HepG2 (cell line): ENCODE measurements at regions not wholly inside any gene's neighbourhood (a gene's known extent, or its start where the extent isn't known, plus 50 kb on each side); places are given as distances from the start of the nearest gene placed in this dataset.

Experiments used
- ATAC-seq: fragments of 200-7000 bp; cut with Tn5 transposase; 3 replicates; pipeline ENCODE4 v1.9.1; 2020; ENCODE audit warnings: mild to moderate bottlenecking, moderate library complexity
- BruUV-seq: library from RNA; stranded (reverse); fragments of 400-500 nt; replicated peaks from 2 replicates; lab custom pipeline; 2021; lab: Mats Ljungman, UMichigan
- CTCF ChIA-PET: fragments of 300-600 bp; formaldehyde crosslinking; extraction: SDS; loops from one replicate; lab custom pipeline; 2021; ENCODE audit warnings: low total read pairs, inconsistent platforms, low intra/inter-chr PET ratio; lab: Yijun Ruan, JAX
- POLR2A ChIA-PET: fragments of 350-600 bp; sonication (Branson Sonifier 250); formaldehyde crosslinking; loops from one replicate; lab custom pipeline; 2020; ENCODE audit warnings: antibody characterized with exemption, inconsistent platforms; lab: Yijun Ruan, JAX
- DNase-seq: peaks from one replicate; pipeline ENCODE4 v3.0.0-alpha.2; 2015; ENCODE audit warnings: low spot score
- FAIRE-seq: peaks from 3 replicates; lab custom pipeline; 2011; peaks lifted over from hg19 to GRCh38; lab: Jason Lieb, UNC
- H2AFZ ChIP-seq: one replicate; pipeline ENCODE4 v1.6.1; 2011; ENCODE audit warnings: low read length, inconsistent platforms
- H3K27ac ChIP-seq: fragments of 300-600 bp; 3 replicates; pipeline ENCODE4 v1.8.0; 2011; ENCODE audit warnings: mixed run types, mild to moderate bottlenecking, mixed read lengths, low read length, inconsistent platforms; ENCODE audit not compliant: insufficient read depth; ENCODE audit errors: extremely low read length
- H3K27me3 ChIP-seq, 2 experiments: fragments of 200-600 bp in 1 of 2; 2 replicates in 1 of 2; 3 replicates in 1 of 2; pipeline versions ENCODE4 v1.6.0 to v1.8.0; 2011; ENCODE audit warnings: low read length in 2 of 2, mild to moderate bottlenecking in 2 of 2, moderate library complexity in 2 of 2, inconsistent platforms in 1 of 2; ENCODE audit not compliant: insufficient read depth in 2 of 2, control insufficient read depth in 1 of 2
- H3K36me3 ChIP-seq, 2 experiments: fragments of 200-600 bp in 1 of 2; replicated peaks in 1 of 2; 2 replicates in 1 of 2; 3 replicates in 1 of 2; pipeline versions ENCODE4 v1.5.1 to v1.8.0; 2011; ENCODE audit warnings: low read length in 2 of 2, inconsistent platforms in 1 of 2; ENCODE audit not compliant: insufficient read depth in 2 of 2, control insufficient read depth in 1 of 2
- H3K4me1 ChIP-seq: 2 replicates; pipeline ENCODE4 v1.5.1; 2012; ENCODE audit warnings: low read length, inconsistent platforms; ENCODE audit not compliant: insufficient read depth
- H3K4me2 ChIP-seq: 2 replicates; pipeline ENCODE4 v1.6.0; 2011; ENCODE audit warnings: low read depth, low read length, inconsistent platforms
- H3K4me3 ChIP-seq, 3 experiments: fragments of 200-600 bp in 1 of 3; sonication (generic), shearing (Covaris generic) in 1 of 3; replicated peaks in 1 of 3; 2 replicates each; pipeline ENCODE4 v1.5.1; 2011 to 2016; ENCODE audit warnings: low read length in 3 of 3, inconsistent platforms in 2 of 3, low read depth in 2 of 3, mild to moderate bottlenecking in 2 of 3, control low read depth in 1 of 3, mixed read lengths in 1 of 3; ENCODE audit not compliant: insufficient read depth in 1 of 3
- H3K79me2 ChIP-seq: one replicate; pipeline ENCODE4 v1.6.1; 2011; ENCODE audit warnings: low read length, inconsistent platforms; ENCODE audit not compliant: insufficient read depth
- H3K9ac ChIP-seq: 2 replicates; pipeline ENCODE4 v1.6.0; 2011; ENCODE audit warnings: mild to moderate bottlenecking, low read depth, low read length, inconsistent platforms; ENCODE audit not compliant: insufficient read depth
- H3K9me3 ChIP-seq: 2 replicates; pipeline ENCODE4 v1.5.1; 2012; ENCODE audit warnings: mild to moderate bottlenecking, low read length
- H4K20me1 ChIP-seq: 2 replicates; pipeline ENCODE4 v1.6.0; 2011; ENCODE audit warnings: inconsistent platforms, mild to moderate bottlenecking, low read length, moderate library complexity; ENCODE audit not compliant: insufficient read depth
- AGO2 ChIP-seq: fragments of 200-400 bp; formaldehyde crosslinking; optimal IDR thresholded peaks from 2 replicates; pipeline ENCODE3; 2017; ENCODE audit warnings: mild to moderate bottlenecking, low read depth, low read length, moderate library complexity
- ATF3 ChIP-seq: sonication (generic); formaldehyde crosslinking; IDR thresholded peaks from 2 replicates; pipeline ENCODE4 v1.4.0; 2020; ENCODE audit warnings: missing genetic modification reagents
- GTF2F1 ChIP-seq: fragments of 150-350 bp; IDR thresholded peaks from 2 replicates; pipeline ENCODE4 v1.6.1; 2014; ENCODE audit warnings: low read length
- HNRNPK ChIP-seq: fragments of 200-400 bp; formaldehyde crosslinking; IDR thresholded peaks from 2 replicates; pipeline ENCODE4 v1.6.1; 2018; ENCODE audit warnings: low read length, low read depth, moderate library complexity, mild to moderate bottlenecking; ENCODE audit not compliant: poor library complexity, severe bottlenecking
- LCORL ChIP-seq, 2 experiments: fragments of 450-650 bp in 1 of 2; sonication (generic) in 1 of 2; formaldehyde crosslinking in 1 of 2; IDR thresholded peaks; 2 replicates each; pipeline versions ENCODE4 v1.5.0 to v1.6.1; 2017 to 2020; ENCODE audit warnings: antibody characterized with exemption in 1 of 2, missing genetic modification reagents in 1 of 2
- RAD21 ChIP-seq: fragments of 450-650 bp; formaldehyde crosslinking; IDR thresholded peaks from 2 replicates; pipeline ENCODE4 v1.5.0; 2020; ENCODE audit warnings: mild to moderate bottlenecking
- ZKSCAN5 ChIP-seq: sonication (generic); formaldehyde crosslinking; IDR thresholded peaks from 2 replicates; pipeline ENCODE4 v1.5.1; 2020; ENCODE audit warnings: mild to moderate bottlenecking, missing genetic modification reagents
- ZNF234 ChIP-seq: sonication (generic); formaldehyde crosslinking; conservative IDR thresholded peaks from 2 replicates; pipeline ENCODE4 v1.5.1; 2020; ENCODE audit warnings: mild to moderate bottlenecking, missing genetic modification reagents
- ZNF280B ChIP-seq: sonication (generic); formaldehyde crosslinking; IDR thresholded peaks from 2 replicates; pipeline ENCODE4 v1.5.0; 2020; ENCODE audit warnings: missing genetic modification reagents, mild to moderate bottlenecking, borderline replicate concordance
- WGBS: methylation state at CpG from one replicate; pipeline ENCODE4 v1.1.6; 2017; ENCODE audit warnings: low lambda C conversion rate; 5-methylcytosine and 5-hydroxymethylcytosine counted together
- in situ Hi-C: cut with HindIII; loops from 2 replicates; pipeline ENCODE4 v1.10.0; 2017; ENCODE audit warnings: low pct_unique_long_range_greater_than_20kb; ENCODE audit not compliant: extremely low pct_ligation_motif_present
- intact Hi-C: fragments of 100-400 bp; cut with micrococcal nuclease; formaldehyde crosslinking; loops from one replicate; pipeline ENCODE4 v1.10.0; 2022; ENCODE audit not compliant: unreplicated experiment

GRCh38 chr1:157404614-157405013 is 147.7 kb downstream of the FCRL5 start:
- Histone ChIP-seq H3K36me3 (no peaks in the 10 kb centered on the region), H3K4me2 (no peak overlapping the region), H4K20me1 (no peaks in the 10 kb centered on the region), H3K9ac (no peak overlapping the region), H3K9me3 (no peaks in the 10 kb centered on the region), H2AFZ (no peak overlapping the region), H3K79me2 (no peaks in the 10 kb centered on the region), H3K27ac (no peak overlapping the region)
- POLR2A ChIA-PET, result no interaction called here
- in situ Hi-C loops (no loop called here), intact Hi-C loops (no loop called here)
- FAIRE-seq (no peak), ATAC-seq (no peak)
- CTCF ChIA-PET, result no interaction called here
- no TSS peak for BruUV-seq
- TF ChIP-seq ZNF234 (CRISPR knock-in tag), result no peak
- TF ChIP-seq LCORL (IDR thresholded peaks at IDR 0.05), result no peak
- no peak for TF ChIP-seq LCORL (CRISPR knock-in tag; IDR thresholded peaks at IDR 0.05)
- TF ChIP-seq HNRNPK, result no peak
- TF ChIP-seq RAD21 (CRISPR knock-in tag), result no peak
- TF ChIP-seq GTF2F1, result no peak
- TF ChIP-seq, all 625 proteins: peak for 0
- no peak for DNase-seq
- Histone ChIP-seq H3K4me1 (no peaks in the 10 kb centered on the region), H3K27me3 (no peaks in the 10 kb centered on the region; a peak in 1 of 5 replicates), H3K4me3 (no peak overlapping the region)

GRCh38 chr1:157404063-157404501 is 148.2 kb downstream of the FCRL5 start:
- DNase-seq (no peak), FAIRE-seq (no peak), ATAC-seq (no peak)
- Histone ChIP-seq H3K4me2 (no peak overlapping the region), H2AFZ (no peak overlapping the region), H3K79me2 (no peaks in the 10 kb centered on the region), H3K27ac (no peak overlapping the region), H4K20me1 (no peaks in the 10 kb centered on the region), H3K27me3 (no peaks in the 10 kb centered on the region; a peak in 1 of 5 replicates), H3K4me1 (no peaks in the 10 kb centered on the region), H3K9ac (no peak overlapping the region), H3K36me3 (no peaks in the 10 kb centered on the region), H3K9me3 (no peaks in the 10 kb centered on the region), H3K4me3 (no peak overlapping the region)
- in situ Hi-C loops, result no loop called here
- TF ChIP-seq ATF3 (no peak), AGO2 (no peak), ZKSCAN5 (CRISPR knock-in tag) (no peak), ZNF280B (no peak)
- BruUV-seq, result no TSS peak
- WGBS, result 4% methylated on average over 3 of the region's 3 CpGs
- intact Hi-C loops, result no loop called here
- ChIA-PET POLR2A (no interaction called here), CTCF (no interaction called here)
